HCT116 (cell line): ENCODE measurements at regions not wholly inside any gene's neighbourhood (a gene's known extent, or its start where the extent isn't known, plus 50 kb on each side); places are given as distances from the start of the nearest gene placed in this dataset.

Experiments used
- EZH2phosphoT487 ChIP-seq: fragments of 200-600 bp; IDR thresholded peaks from 2 replicates; pipeline ENCODE4 v1.6.1; 2018; ENCODE audit warnings: antibody characterized with exemption, borderline replicate concordance
- FOSL1 ChIP-seq: IDR thresholded peaks from 2 replicates; pipeline ENCODE4 v1.6.1; 2012; ENCODE audit warnings: low read depth
- POLR2A ChIP-seq: IDR thresholded peaks from 2 replicates; pipeline ENCODE4 v1.7.0; 2011; ENCODE audit warnings: borderline replicate concordance; ENCODE audit not compliant: insufficient read depth, insufficient read length; ENCODE audit errors: extremely low read depth
- YY1 ChIP-seq: IDR thresholded peaks from 2 replicates; pipeline ENCODE4 v1.6.1; 2011; ENCODE audit warnings: low read length, low read depth, moderate library complexity, mild to moderate bottlenecking; ENCODE audit not compliant: insufficient replicate concordance; ENCODE audit errors: extremely low read depth
- TF ChIP-seq, protein P1 (sequence below): IDR thresholded peaks from 2 replicates; pipeline ENCODE4 v1.6.1; 2012

GRCh38 chr4:17029432-17029831 lies 131.0 kb upstream of the LDB2 start:
- TF ChIP-seq FOSL1 (no peak), EZH2phosphoT487 (no peak), POLR2A (no peak), YY1 (no peak)
- TF ChIP-seq, protein P1, sequence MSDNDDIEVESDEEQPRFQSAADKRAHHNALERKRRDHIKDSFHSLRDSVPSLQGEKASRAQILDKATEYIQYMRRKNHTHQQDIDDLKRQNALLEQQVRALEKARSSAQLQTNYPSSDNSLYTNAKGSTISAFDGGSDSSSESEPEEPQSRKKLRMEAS: no peak
